ENCODE measurements at regions not wholly inside any gene's neighbourhood (a gene's known extent, or its start where the extent isn't known, plus 50 kb on each side); places are given as distances from the start of the nearest gene placed in this dataset.

GRCh38 chr9:86828631-86829030, 118.7 kb downstream of the GAS1 start:
- Histone ChIP-seq H3K9ac (ENCODE audit: low read length) (no peak overlapping the region), H3K4me2 (ENCODE audit: low read length) (no peak overlapping the region), H2AFZ (ENCODE audit: low read length) (no peak overlapping the region), H3K4me3 (ENCODE audit: low read depth, low read length, poor library complexity, severe bottlenecking) (no peak overlapping the region), H3K9me2 (ENCODE audit: low read depth, low read length) (no peaks in the 10 kb centered on the region), H3K27me3 (ENCODE audit: insufficient read depth, low read length) (no peaks in the 10 kb centered on the region), H3F3A (ENCODE audit: insufficient read depth, low read length) (no peaks in the 10 kb centered on the region), H3K4me1 (ENCODE audit: insufficient read depth, low read length, severe bottlenecking) (no peaks in the 10 kb centered on the region), H3K9me3 (ENCODE audit: low read length) (no peaks in the 10 kb centered on the region), H4K20me1 (ENCODE audit: insufficient read depth, low read length) (no peaks in the 10 kb centered on the region), H3K79me2 (ENCODE audit: insufficient read depth, low read length) (no peaks in the 10 kb centered on the region), H3K27ac (ENCODE audit: low read depth, low read length, poor library complexity, severe bottlenecking) (no peak overlapping the region), H3K36me3 (ENCODE audit: insufficient read depth, low read length) (no peaks in the 10 kb centered on the region)
- TF ChIP-seq EZH2 (IDR thresholded peaks at IDR 0.05; ENCODE audit: borderline replicate concordance, low read length) (no peak), CTCF (IDR thresholded peaks at IDR 0.05; ENCODE audit: low read length) (no peak)

GRCh38 chr9:86827893-86828292, 119.4 kb downstream of the GAS1 start:
- H2AFZ ChIP-seq (ENCODE audit: low read length) = no peak overlapping the region
- TF ChIP-seq CTCF (IDR thresholded peaks at IDR 0.05; ENCODE audit: low read length) (no peak), EZH2 (IDR thresholded peaks at IDR 0.05; ENCODE audit: borderline replicate concordance, low read length) (no peak)
- no peak overlapping the region for H3K4me2 ChIP-seq (ENCODE audit: low read length)
- no peak overlapping the region for H3K9ac ChIP-seq (ENCODE audit: low read length)
- no peaks in the 10 kb centered on the region for H3K9me3 ChIP-seq (ENCODE audit: low read length)
- H3K79me2 ChIP-seq (ENCODE audit: insufficient read depth, low read length) = no peaks in the 10 kb centered on the region
- no peaks in the 10 kb centered on the region for H3K9me2 ChIP-seq (ENCODE audit: low read depth, low read length)
- no peaks in the 10 kb centered on the region for H3K36me3 ChIP-seq (ENCODE audit: insufficient read depth, low read length)
- H3K4me1 ChIP-seq (ENCODE audit: insufficient read depth, low read length, severe bottlenecking) = no peaks in the 10 kb centered on the region
- no peaks in the 10 kb centered on the region for H3F3A ChIP-seq (ENCODE audit: insufficient read depth, low read length)
- no peaks in the 10 kb centered on the region for H4K20me1 ChIP-seq (ENCODE audit: insufficient read depth, low read length)
- no peak overlapping the region for H3K4me3 ChIP-seq (ENCODE audit: low read depth, low read length, poor library complexity, severe bottlenecking)
- no peak overlapping the region for H3K27ac ChIP-seq (ENCODE audit: low read depth, low read length, poor library complexity, severe bottlenecking)
- no peaks in the 10 kb centered on the region for H3K27me3 ChIP-seq (ENCODE audit: insufficient read depth, low read length)

GRCh38 chr9:86825299-86825698, 122.0 kb downstream of the GAS1 start:
- Histone ChIP-seq H3K9me2 (ENCODE audit: low read depth, low read length) (no peaks in the 10 kb centered on the region), H3K4me1 (ENCODE audit: insufficient read depth, low read length, severe bottlenecking) (no peaks in the 10 kb centered on the region), H3K27ac (ENCODE audit: low read depth, low read length, poor library complexity, severe bottlenecking) (no peak overlapping the region), H3K9me3 (ENCODE audit: low read length) (no peaks in the 10 kb centered on the region), H3F3A (ENCODE audit: insufficient read depth, low read length) (no peaks in the 10 kb centered on the region), H3K27me3 (ENCODE audit: insufficient read depth, low read length) (no peaks in the 10 kb centered on the region), H2AFZ (ENCODE audit: low read length) (no peak overlapping the region), H3K9ac (ENCODE audit: low read length) (no peak overlapping the region), H3K36me3 (ENCODE audit: insufficient read depth, low read length) (no peaks in the 10 kb centered on the region), H4K20me1 (ENCODE audit: insufficient read depth, low read length) (no peaks in the 10 kb centered on the region), H3K4me2 (ENCODE audit: low read length) (no peak overlapping the region), H3K4me3 (ENCODE audit: low read depth, low read length, poor library complexity, severe bottlenecking) (no peak overlapping the region), H3K79me2 (ENCODE audit: insufficient read depth, low read length) (no peaks in the 10 kb centered on the region)
- TF ChIP-seq EZH2 (IDR thresholded peaks at IDR 0.05; ENCODE audit: borderline replicate concordance, low read length) (no peak), CTCF (IDR thresholded peaks at IDR 0.05; ENCODE audit: low read length) (no peak)

All from OCI-LY1 (cell line).